SK-N-SH treated with all-trans-retinoic acid at 6 μM for 48 hours (cell line): ENCODE measurements at regions not wholly inside any gene's neighbourhood (a gene's known extent, or its start where the extent isn't known, plus 50 kb on each side); places are given as distances from the start of the nearest gene placed in this dataset.

ENCODE experiments used
- ATAC-seq: fragments of 200-7000 bp; cut with Tn5 transposase; 3 replicates; pipeline ENCODE4 v1.9.1; 2020; ENCODE audit warnings: mild to moderate bottlenecking, moderate library complexity
- ARNTL ChIP-seq: fragments of 450-650 bp; formaldehyde crosslinking; IDR thresholded peaks from 2 replicates; pipeline ENCODE4 v1.5.0; 2020; ENCODE audit warnings: low read depth, mild to moderate bottlenecking, moderate library complexity, borderline replicate concordance
- BACH2 ChIP-seq: fragments of 250-450 bp; sonication (Bioruptor Pico); IDR thresholded peaks from 2 replicates; pipeline ENCODE4 v1.9.0; 2021; ENCODE audit warnings: mild to moderate bottlenecking, borderline replicate concordance
- CSRNP3 ChIP-seq: fragments of 250-450 bp; sonication (Bioruptor Pico); IDR thresholded peaks from 2 replicates; pipeline ENCODE4 v1.5.1; 2021; ENCODE audit warnings: mild to moderate bottlenecking, moderate library complexity
- ESRRG ChIP-seq: fragments of 250-450 bp; sonication (Bioruptor Pico); IDR thresholded peaks from 2 replicates; pipeline ENCODE4 v1.6.1; 2021; ENCODE audit warnings: mild to moderate bottlenecking
- GLIS3 ChIP-seq: fragments of 250-450 bp; sonication (Bioruptor Pico); IDR thresholded peaks from 2 replicates; pipeline ENCODE4 v1.5.0; 2020; ENCODE audit warnings: mild to moderate bottlenecking, moderate library complexity
- ISL1 ChIP-seq: fragments of 250-450 bp; sonication (Bioruptor Pico); IDR thresholded peaks from 2 replicates; pipeline ENCODE4 v2.1.2; 2022; ENCODE audit warnings: mild to moderate bottlenecking, moderate library complexity
- OSR1 ChIP-seq: fragments of 250-450 bp; sonication (Bioruptor Pico); IDR thresholded peaks from 2 replicates; pipeline ENCODE4 v1.8.0; 2022; ENCODE audit warnings: moderate library complexity, mild to moderate bottlenecking, inconsistent platforms
- POU6F1 ChIP-seq: fragments of 250-450 bp; sonication (Bioruptor Pico); IDR thresholded peaks from 2 replicates; pipeline ENCODE4 v1.8.0; 2021; ENCODE audit warnings: low read depth, mild to moderate bottlenecking, moderate library complexity, borderline replicate concordance
- PPARA ChIP-seq: fragments of 250-450 bp; sonication (Bioruptor Pico); IDR thresholded peaks from 2 replicates; pipeline ENCODE4 v1.5.0; 2020; ENCODE audit warnings: mild to moderate bottlenecking, borderline replicate concordance
- RARB ChIP-seq: fragments of 250-450 bp; sonication (Bioruptor Pico); IDR thresholded peaks from 2 replicates; pipeline ENCODE4 v1.8.0; 2021; ENCODE audit warnings: mild to moderate bottlenecking, moderate library complexity
- SNAI2 ChIP-seq: fragments of 250-450 bp; sonication (Bioruptor Pico); IDR thresholded peaks from 2 replicates; pipeline ENCODE4 v1.5.0; 2020; ENCODE audit warnings: mild to moderate bottlenecking, moderate library complexity
- TCF4 ChIP-seq: fragments of 250-450 bp; sonication (Bioruptor Pico); IDR thresholded peaks from 2 replicates; pipeline ENCODE4 v1.8.0; 2021; ENCODE audit warnings: mild to moderate bottlenecking, moderate library complexity, borderline replicate concordance
- TOX ChIP-seq: fragments of 250-450 bp; sonication (Bioruptor Pico); IDR thresholded peaks from 2 replicates; pipeline ENCODE4 v1.8.0; 2021; ENCODE audit warnings: mild to moderate bottlenecking, moderate library complexity, borderline replicate concordance
- ZC3H10 ChIP-seq: fragments of 250-450 bp; sonication (Bioruptor Pico); IDR thresholded peaks from 2 replicates; pipeline ENCODE4 v1.5.1; 2021; ENCODE audit warnings: mild to moderate bottlenecking, moderate library complexity
- ZFP3 ChIP-seq: fragments of 250-450 bp; sonication (Bioruptor Pico); IDR thresholded peaks from 2 replicates; pipeline ENCODE4 v1.5.0; 2020; ENCODE audit warnings: mild to moderate bottlenecking, moderate library complexity
- ZFP30 ChIP-seq: fragments of 450-650 bp; formaldehyde crosslinking; IDR thresholded peaks from 2 replicates; pipeline ENCODE4 v1.5.0; 2022; ENCODE audit warnings: mild to moderate bottlenecking, moderate library complexity
- ZNF565 ChIP-seq: fragments of 450-650 bp; formaldehyde crosslinking; conservative IDR thresholded peaks from 2 replicates; pipeline ENCODE4 v1.5.0; 2020; ENCODE audit warnings: low read depth, mild to moderate bottlenecking, moderate library complexity
- ZNF70 ChIP-seq: fragments of 450-650 bp; formaldehyde crosslinking; IDR thresholded peaks from 2 replicates; pipeline ENCODE4 v1.5.0; 2020; ENCODE audit warnings: mild to moderate bottlenecking, moderate library complexity
- ZNF8 ChIP-seq: fragments of 450-650 bp; formaldehyde crosslinking; IDR thresholded peaks from 2 replicates; pipeline ENCODE4 v1.5.0; 2020; ENCODE audit warnings: mild to moderate bottlenecking, moderate library complexity
- TF ChIP-seq, protein P1 (sequence below): fragments of 250-450 bp; sonication (Bioruptor Pico); IDR thresholded peaks from 2 replicates; pipeline ENCODE4 v1.8.0; 2020; ENCODE audit warnings: mild to moderate bottlenecking, moderate library complexity, borderline replicate concordance
- TF ChIP-seq, protein P2 (sequence below): fragments of 250-450 bp; sonication (Bioruptor Pico); IDR thresholded peaks from 2 replicates; pipeline ENCODE4 v1.5.0; 2020; ENCODE audit warnings: mild to moderate bottlenecking, moderate library complexity
- TF ChIP-seq, protein P3 (sequence below): fragments of 250-450 bp; sonication (Bioruptor Pico); IDR thresholded peaks from 2 replicates; pipeline ENCODE4 v1.5.1; 2020; ENCODE audit warnings: low read depth, mild to moderate bottlenecking, moderate library complexity

DNA sequence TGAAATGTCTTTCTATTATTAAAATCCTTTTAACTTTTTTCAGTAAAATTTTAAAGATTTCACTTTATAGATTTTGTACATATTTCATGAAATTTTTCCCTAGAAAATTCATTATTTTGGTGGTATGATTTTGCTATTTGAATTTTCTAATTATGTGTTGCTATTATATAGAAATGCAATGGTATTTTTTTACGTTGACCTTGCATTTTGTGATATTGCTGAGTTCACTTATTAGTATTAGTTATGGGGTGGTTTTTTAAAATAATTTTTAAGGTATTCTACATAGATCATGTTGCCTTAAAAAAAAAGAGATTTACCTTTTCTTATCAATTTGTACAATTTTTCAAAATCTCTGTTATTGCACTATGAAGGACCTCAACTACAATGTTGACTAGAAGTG lies 458.3 kb downstream of the TLE1 start:
- no peak for ATAC-seq
- TF ChIP-seq TCF4 (CRISPR knock-in tag) (no peak), SNAI2 (CRISPR knock-in tag) (no peak), CSRNP3 (CRISPR knock-in tag) (no peak), GLIS3 (CRISPR knock-in tag) (no peak), ZNF70 (CRISPR knock-in tag) (no peak), ESRRG (no peak), ISL1 (CRISPR knock-in tag) (no peak), ZFP3 (no peak)
- TF ChIP-seq, protein P1, sequence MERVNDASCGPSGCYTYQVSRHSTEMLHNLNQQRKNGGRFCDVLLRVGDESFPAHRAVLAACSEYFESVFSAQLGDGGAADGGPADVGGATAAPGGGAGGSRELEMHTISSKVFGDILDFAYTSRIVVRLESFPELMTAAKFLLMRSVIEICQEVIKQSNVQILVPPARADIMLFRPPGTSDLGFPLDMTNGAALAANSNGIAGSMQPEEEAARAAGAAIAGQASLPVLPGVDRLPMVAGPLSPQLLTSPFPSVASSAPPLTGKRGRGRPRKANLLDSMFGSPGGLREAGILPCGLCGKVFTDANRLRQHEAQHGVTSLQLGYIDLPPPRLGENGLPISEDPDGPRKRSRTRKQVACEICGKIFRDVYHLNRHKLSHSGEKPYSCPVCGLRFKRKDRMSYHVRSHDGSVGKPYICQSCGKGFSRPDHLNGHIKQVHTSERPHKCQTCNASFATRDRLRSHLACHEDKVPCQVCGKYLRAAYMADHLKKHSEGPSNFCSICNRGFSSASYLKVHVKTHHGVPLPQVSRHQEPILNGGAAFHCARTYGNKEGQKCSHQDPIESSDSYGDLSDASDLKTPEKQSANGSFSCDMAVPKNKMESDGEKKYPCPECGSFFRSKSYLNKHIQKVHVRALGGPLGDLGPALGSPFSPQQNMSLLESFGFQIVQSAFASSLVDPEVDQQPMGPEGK, result no peak

DNA sequence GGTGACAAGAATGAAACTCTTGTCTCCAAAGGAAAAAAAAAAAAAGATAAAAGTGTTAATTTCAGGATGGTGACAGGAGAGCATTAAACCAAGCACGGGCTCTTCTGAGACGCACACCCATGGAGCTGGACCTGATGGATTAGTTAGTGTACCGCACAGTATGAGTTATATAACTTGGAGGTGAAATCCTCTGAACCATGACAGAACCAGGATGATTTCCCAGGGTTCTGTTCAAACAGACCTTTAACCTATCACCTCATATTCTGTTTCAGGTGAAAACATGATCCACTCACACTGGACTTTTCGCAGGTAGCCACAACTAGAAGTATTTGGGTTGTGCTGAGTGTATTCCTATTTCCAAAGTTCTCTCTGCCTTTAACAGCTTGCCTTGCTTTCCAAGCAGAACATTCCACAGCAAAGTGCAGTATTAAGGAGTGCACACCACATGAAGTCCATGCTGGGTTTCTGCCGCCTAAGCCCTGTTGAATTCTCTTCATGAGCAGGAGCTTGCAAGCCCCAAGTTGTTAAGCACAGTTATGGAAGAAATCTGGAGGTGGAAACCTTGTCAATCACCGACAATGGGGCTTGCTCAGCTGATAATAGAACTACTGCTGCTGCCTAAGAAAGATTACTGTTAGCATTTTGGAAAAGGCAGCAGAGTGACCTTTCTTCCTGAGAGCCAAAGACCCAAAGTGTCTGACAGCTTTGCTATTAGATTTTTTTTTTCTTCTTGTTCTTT lies 461.7 kb downstream of the TLE1 start:
- no peak for ATAC-seq
- TF ChIP-seq ZNF565 (CRISPR knock-in tag), result no peak
- TF ChIP-seq RARB (CRISPR knock-in tag), result no peak
- TF ChIP-seq ZC3H10, result no peak
- TF ChIP-seq ESRRG, result no peak
- no peak for TF ChIP-seq OSR1 (CRISPR knock-in tag)
- no peak for TF ChIP-seq ZNF70 (CRISPR knock-in tag)
- no peak for TF ChIP-seq TCF4 (CRISPR knock-in tag)
- no peak for TF ChIP-seq BACH2
- TF ChIP-seq, protein P1, result no peak
- TF ChIP-seq, all 23 proteins: peak for 0

GRCh38 chr9:81225596-81225995 lies 463.8 kb downstream of the TLE1 start:
- TF ChIP-seq TCF4 (CRISPR knock-in tag) (no peak), ZNF8 (CRISPR knock-in tag) (no peak), ZFP3 (no peak), TOX (CRISPR knock-in tag) (no peak), RARB (CRISPR knock-in tag) (no peak), ESRRG (no peak), POU6F1 (no peak), ZFP30 (CRISPR knock-in tag) (no peak), SNAI2 (CRISPR knock-in tag) (no peak), GLIS3 (CRISPR knock-in tag) (no peak), CSRNP3 (CRISPR knock-in tag) (no peak), PPARA (CRISPR knock-in tag) (no peak), ARNTL (CRISPR knock-in tag) (no peak), OSR1 (CRISPR knock-in tag) (no peak)
- TF ChIP-seq, protein P2, sequence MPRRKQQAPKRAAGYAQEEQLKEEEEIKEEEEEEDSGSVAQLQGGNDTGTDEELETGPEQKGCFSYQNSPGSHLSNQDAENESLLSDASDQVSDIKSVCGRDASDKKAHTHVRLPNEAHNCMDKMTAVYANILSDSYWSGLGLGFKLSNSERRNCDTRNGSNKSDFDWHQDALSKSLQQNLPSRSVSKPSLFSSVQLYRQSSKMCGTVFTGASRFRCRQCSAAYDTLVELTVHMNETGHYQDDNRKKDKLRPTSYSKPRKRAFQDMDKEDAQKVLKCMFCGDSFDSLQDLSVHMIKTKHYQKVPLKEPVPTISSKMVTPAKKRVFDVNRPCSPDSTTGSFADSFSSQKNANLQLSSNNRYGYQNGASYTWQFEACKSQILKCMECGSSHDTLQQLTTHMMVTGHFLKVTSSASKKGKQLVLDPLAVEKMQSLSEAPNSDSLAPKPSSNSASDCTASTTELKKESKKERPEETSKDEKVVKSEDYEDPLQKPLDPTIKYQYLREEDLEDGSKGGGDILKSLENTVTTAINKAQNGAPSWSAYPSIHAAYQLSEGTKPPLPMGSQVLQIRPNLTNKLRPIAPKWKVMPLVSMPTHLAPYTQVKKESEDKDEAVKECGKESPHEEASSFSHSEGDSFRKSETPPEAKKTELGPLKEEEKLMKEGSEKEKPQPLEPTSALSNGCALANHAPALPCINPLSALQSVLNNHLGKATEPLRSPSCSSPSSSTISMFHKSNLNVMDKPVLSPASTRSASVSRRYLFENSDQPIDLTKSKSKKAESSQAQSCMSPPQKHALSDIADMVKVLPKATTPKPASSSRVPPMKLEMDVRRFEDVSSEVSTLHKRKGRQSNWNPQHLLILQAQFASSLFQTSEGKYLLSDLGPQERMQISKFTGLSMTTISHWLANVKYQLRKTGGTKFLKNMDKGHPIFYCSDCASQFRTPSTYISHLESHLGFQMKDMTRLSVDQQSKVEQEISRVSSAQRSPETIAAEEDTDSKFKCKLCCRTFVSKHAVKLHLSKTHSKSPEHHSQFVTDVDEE (CRISPR knock-in tag), result no peak
- TF ChIP-seq, protein P3, sequence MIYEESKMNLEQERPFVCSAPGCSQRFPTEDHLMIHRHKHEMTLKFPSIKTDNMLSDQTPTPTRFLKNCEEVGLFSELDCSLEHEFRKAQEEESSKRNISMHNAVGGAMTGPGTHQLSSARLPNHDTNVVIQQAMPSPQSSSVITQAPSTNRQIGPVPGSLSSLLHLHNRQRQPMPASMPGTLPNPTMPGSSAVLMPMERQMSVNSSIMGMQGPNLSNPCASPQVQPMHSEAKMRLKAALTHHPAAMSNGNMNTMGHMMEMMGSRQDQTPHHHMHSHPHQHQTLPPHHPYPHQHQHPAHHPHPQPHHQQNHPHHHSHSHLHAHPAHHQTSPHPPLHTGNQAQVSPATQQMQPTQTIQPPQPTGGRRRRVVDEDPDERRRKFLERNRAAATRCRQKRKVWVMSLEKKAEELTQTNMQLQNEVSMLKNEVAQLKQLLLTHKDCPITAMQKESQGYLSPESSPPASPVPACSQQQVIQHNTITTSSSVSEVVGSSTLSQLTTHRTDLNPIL (CRISPR knock-in tag), result no peak
- TF ChIP-seq, protein P1, result no peak
- no peak for ATAC-seq
